Stimulated activated CD4-positive, alpha-beta T cell treated with anti-CD3 and anti-CD28 coated beads, Interleukin-1b, Interleukin-23, amount 100 ng/mL, for 48 hours (primary cell): ENCODE measurements at regions not wholly inside any gene's neighbourhood (a gene's known extent, or its start where the extent isn't known, plus 50 kb on each side); places are given as distances from the start of the nearest gene placed in this dataset.
"Not testable (repeated sequence)": the region's sequence is repeated elsewhere in the genome, so short reads cannot be mapped to it uniquely, and the experiment has no call there.

Experiments
- DNase-seq: peaks from one replicate; pipeline ENCODE4 v3.0.0-alpha.2; 2020

DNA sequence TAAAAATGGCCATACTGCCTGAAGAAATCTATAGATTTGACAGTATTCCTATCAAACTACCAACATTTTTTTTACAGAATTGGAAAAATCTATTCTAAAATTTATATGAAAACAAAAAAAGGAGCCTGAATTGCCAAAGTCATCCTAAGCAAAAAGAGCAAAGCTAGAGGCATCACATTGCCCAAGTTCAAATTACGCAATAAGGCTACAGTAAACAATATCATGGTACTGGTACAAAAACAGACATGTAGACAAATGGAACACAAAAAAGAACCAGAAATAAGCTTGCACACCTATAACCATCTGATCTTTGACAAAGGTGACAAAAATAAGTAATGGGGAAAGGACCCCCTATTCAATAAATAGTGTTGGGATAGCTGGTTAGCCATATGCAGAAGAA lies 50.2 kb upstream of the THSD7B start:
- DNase-seq: no peak

- DNase-seq: no peak
Observed at GRCh38 chr2:136714452-136714951, 50.8 kb upstream of the THSD7B start.

DNA sequence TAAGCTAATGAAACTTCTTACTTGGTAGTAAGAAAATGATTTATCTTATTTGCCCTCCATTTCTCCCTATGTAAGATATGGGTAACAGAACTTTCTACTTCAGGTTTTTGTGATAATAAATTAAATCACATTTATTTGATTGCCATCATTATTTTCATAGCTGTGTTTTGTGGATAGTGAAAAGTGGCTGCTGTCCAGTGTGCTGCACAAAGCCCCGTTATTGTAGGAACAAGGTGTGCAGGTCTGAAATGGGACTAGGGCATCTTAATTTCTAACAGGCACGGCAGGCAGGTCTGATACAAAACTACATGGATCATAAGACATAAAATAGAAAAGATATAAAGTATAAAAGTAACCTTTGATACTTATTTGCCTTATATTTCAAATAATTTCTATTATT lies 51.6 kb upstream of the THSD7B start:
- no peak for DNase-seq

DNA sequence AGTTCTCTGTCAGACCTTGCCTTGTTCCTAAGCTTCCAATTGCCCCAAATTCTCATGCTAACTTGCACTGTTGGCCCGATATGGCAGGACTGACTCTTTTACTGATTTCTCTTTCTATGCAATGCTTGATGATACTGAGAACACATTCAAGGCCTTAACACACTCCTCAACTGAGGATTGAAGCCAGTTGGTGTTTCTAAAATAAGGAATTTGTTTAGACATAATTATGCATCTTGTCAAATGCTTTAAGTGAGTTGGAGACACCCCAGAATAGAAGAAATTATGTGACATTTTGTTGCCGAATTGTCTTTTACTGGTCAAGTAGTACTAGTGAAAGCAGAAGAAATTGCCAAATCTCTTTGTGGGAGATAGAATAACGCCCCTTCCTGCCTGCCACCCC lies 60.0 kb upstream of the THSD7B start:
- no peak for DNase-seq

GRCh38 chr2:136703214-136703613 lies 62.1 kb upstream of the THSD7B start:
- no peak for DNase-seq

DNA sequence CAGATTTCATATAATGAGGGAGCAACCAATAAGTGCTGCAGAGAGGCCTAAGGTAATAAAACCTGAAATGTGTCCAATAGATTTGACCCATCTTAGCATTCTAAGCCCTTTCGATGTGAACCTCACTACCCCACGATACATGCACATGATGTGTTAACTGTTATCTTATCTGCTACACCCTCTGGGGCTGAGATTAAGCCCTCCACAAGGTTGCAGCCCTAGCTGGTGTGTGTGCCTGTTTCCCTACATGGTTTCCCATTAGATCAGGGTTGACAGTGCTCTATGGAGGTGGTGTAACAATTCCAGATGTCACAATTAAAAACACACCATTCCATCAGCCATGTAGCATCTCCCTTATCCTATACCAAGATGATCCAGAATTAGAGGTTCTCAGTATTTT lies 68.9 kb upstream of the THSD7B start:
- no peak for DNase-seq

DNA sequence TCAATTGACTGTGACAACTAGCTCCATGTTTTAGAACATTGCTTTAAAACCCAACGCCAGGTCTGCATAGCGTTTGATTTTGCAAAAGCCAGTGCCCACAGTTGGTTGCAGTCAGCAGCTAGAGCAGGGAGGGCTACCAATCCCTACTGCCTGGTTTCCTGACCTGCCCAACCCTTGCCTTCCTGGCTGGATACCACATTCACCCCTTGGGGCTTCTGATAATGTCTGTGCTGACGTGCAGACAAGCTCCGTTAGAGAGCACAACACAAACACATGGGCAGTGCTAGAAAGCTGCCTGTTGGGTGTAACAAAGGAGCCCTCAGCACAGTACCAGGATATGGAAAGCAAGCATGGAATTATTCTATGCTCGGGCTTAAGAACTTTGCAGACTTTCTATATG lies 71.4 kb upstream of the THSD7B start:
- DNase-seq: no peak

- not testable (repeated sequence) for DNase-seq
Observed at GRCh38 chr2:136680079-136680478, 85.3 kb upstream of the THSD7B start.

DNA sequence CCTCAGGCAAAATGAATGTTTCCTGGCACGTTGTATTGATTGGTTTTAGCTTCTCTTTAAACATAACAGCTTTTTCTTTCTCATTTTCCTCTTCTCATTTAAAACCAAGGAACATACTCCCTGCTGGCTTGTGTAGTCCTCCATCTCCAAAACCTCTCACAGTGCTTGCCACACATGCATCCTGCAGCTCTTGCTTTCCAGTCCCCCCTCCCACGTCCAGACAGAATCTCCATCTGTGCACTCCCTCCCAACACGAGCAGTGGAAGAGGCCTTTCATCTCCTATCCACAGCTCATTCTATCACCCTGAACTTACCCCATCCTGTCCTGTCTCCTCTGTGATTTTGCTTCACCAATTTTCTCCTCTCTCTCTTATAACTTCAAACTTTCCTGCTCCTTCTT lies 99.6 kb upstream of the THSD7B start:
- DNase-seq: no peak

DNA sequence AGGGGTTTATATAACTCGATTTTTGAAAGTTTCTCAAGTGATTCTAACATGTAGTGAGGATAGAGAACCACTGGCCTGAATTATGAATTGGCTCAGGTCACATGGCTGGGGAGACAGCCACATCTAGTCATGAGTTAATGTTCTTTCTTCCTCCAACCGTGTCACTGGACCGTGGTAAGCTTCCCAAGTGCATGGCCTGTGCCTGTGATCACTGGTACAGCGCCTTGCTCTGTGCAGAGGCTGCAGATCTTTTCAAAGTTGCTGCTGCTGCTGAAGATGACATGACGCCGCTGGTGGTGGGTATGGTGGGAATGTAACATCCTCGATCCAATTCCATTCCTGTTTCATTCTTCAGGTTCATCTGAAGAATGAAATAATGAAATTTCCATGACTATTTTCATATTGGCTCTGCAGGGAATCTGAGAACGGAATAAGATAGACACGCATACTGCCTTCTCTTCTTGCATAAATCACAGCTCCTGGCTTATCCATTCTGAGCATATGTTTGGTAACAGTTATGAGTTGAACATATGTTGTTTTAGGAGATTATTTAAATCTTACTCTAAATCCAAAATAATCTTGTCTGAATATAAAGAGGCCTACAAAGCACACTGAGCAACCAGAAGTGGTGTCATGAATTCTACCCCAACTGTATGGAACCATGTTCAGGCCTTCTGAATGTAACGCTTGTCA lies 100.5 kb upstream of the THSD7B start:
- no peak for DNase-seq

GRCh38 chr2:136658201-136658600 lies 107.1 kb upstream of the THSD7B start:
- no peak for DNase-seq

DNA sequence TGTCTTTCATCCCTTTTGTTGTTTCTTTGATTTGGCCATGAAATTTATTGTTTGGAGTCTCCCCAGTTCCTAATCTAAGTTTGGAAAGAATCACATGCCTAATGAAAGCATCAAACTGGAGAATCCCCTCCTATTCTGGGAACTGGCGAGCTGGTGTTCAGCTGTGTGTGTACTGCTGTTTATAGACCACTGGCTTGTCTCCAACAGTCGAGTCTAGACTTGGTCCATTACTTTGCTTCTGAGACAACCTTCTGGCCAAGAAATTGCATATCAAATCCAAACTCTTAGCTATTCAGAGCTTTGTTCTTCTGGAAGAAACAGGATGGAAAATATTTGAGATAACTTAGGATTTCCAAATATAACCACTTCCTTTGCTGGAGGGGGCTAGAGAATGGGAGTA lies 111.5 kb upstream of the THSD7B start:
- no peak for DNase-seq

DNA sequence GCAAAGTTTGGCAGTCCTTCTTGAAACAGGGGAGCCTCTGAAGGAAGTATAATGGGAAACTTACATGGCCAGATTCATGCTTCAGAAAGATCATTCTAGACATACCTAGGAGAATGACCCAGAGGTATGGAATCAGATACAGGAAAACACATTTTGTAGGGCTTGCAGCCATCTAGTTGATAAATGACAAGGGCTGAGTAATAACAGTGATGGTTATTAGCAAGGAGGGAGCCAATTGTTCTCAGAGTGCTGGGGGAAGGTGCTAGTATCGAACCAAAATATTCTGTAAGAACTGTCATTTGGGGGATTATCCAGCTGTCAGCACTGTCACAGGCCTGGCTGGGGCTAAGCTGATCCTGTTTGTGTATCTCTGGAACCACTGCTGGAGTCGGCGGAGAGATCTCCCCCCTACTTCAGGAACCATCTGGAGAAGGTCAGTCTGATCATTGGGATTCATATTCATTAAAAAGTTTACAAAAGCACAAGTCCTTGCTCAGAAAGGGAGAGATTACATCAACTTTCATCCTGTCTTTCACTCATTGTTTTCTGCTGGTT lies 113.8 kb upstream of the THSD7B start:
- no peak for DNase-seq

DNA sequence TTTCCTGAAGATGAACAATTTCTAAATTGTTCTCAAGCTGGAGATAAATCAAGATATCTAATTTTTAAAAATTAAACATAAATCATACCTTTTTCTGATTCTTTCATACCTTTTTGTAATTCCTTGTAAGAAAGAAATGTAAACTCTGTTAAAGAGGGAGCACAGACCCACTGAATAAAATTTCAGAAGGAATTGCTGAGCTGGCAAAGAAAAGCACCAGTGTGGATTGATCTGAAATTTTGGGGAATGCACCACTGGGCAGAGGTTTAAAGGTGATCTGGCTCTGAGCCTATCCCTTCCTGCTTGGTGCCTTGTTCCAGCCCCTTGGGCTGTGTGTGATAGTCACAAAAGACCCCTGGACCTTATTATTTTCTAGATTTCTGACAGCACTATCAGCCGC lies 118.3 kb upstream of the THSD7B start:
- DNase-seq: no peak

DNA sequence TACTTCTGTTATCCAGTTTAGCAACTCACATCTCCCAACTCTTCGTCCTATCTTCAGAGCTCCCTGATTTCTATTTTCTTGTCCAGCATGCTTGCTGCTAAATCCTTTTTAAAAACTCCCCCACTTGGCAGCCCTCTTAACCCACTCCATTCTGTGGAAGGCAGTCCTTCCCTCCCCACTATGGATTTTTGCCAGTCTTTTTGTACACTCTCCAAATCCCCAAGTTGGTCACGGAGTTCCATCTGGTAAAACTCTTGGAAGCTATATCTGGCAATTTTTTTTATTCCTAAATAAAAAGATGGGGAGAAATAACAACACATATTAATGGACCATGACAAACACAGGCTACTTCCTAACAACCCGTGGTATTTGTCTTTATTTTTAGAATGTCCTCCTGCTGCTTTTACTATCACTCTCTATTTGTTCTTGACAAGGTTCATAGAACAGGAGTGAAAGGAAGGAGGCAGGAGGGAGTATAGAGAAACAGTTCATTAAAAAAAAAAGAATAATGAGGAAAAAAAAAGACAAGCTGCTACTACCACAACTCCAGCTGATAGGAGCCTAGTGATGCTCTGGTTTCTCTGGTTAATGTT lies 120.0 kb upstream of the THSD7B start:
- DNase-seq: no peak

GRCh38 chr2:136639651-136640050 lies 125.7 kb upstream of the THSD7B start:
- no peak for DNase-seq

DNA sequence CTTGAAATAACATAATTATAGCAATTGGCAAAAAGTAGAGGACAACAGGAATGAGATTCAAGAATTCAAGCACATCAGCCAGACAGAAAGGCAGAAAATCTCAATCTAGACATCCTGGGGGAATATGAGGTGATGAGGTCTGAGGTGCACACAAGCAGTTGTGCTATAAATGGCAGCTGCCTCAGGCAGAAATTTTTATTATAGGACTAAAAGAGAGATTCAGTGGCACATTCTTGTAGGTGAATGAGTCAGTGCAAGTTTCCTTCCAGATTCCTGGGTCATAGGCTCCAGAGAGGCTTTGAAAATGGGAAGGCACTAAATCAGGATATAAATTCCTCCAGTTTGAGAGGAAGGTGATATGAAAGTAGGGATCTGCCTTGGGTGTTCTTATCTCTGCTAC lies 127.2 kb upstream of the THSD7B start:
- DNase-seq: no peak

DNA sequence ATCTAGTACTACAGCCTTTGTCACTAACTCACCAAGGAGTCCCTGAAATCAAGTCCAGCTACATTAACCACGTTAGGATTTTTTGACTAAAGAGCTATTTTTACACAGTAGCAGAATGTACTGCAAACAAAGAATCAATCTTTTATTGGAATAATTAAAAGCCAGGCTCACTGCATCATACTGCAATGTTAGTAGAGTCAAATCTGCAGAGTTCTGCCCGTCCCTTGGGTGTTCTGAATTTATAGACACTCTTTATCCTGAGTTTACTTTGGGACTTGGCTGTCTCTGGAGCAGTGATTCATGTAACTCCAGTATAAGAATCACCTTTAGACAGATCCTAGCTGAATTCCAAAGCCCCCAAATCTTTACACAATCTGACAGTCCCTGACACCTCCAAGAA lies 127.9 kb upstream of the THSD7B start:
- DNase-seq: no peak

GRCh38 chr2:136628490-136628889 lies 136.9 kb upstream of the THSD7B start:
- DNase-seq: no peak

- no peak for DNase-seq
Observed at GRCh38 chr2:136613096-136613495, 152.2 kb upstream of the THSD7B start.

- no peak for DNase-seq
Observed at GRCh38 chr2:136612079-136612478, 153.3 kb upstream of the THSD7B start.

DNA sequence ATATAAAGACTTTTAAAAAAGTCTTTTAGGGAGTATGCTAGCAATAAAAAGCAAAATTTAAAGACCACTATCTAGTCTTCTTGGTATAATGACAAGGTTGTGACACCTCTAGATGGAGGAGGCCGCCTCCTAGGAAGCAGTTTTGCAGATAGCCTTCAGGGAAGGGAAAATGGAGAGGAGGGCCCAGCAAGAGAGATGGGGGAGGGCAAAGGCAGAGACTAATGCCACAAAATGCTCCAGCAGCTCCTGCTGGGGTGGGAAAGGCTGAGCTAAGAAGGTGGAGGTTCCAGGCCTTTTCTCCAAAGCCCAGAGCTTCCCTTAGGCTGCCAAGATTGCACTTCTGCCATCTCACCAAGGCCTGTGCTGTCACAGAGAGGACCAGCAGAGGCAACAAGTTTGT lies 153.9 kb upstream of the THSD7B start:
- no peak for DNase-seq

DNA sequence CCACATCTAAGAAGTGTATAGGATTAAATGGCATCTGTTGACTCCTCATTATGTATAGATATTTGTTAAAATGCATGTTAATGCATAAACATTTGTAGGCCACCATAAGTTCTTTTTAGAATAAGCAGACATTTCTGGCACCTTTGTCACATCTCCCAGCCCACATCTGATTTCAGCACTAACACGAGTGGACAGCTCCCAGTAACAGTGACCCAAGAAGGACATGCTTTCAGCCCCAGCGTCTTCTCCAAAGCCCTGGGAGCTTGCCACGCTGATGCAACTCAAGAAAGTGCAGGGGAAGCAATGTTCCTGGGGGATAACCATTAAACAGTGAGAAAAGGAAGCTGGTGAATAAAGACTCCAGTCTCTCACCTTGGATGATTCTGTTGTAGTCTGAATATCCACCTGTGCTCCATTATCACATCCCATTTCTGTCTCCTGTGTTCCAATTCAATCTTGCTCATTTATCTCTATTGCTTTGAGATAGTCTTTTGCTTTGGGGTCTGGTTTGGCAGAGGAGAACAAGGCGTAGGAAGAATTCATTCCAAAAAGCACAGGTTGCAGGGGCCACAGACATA lies 182.6 kb upstream of the THSD7B start:
- no peak for DNase-seq

- DNase-seq: no peak
Observed at GRCh38 chr2:136572335-136572734, 193.0 kb upstream of the THSD7B start.
